ENCODE measurements at regions not wholly inside any gene's neighbourhood (a gene's known extent, or its start where the extent isn't known, plus 50 kb on each side); places are given as distances from the start of the nearest gene placed in this dataset.

DNA sequence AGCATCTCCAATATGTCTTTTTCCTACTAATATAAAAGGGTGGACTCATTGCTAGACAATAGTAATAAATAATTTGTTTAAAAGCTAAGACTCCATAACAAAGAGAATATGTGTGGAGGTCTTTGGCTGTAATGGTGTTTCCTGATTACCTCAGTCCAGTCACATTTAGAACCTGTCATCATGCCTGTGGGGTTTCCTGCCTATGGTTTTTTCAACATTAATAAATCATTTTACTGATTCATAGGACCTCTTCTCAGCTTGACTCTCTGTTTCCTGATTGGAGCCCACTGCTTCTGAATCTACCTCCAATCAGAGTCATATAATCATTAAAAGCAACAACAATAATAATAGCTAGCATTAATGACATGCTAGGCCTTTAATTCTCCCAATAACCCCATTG is 52.4 kb upstream of the GNAI1 start:
- Histone ChIP-seq H3F3A (ENCODE audit: low read depth) (no peaks in the 10 kb centered on the region), H3K27ac (no peak overlapping the region), H3K4me2 (no peak overlapping the region), H3K4me1 (no peaks in the 10 kb centered on the region), H3K27me3 (no peaks in the 10 kb centered on the region), H3K9ac (no peak overlapping the region), H2AFZ (replicated peaks) (no peak overlapping the region), H3K36me3 (no peaks in the 10 kb centered on the region), H4K20me1 (ENCODE audit: low read depth) (no peaks in the 10 kb centered on the region), H3K4me3 (no peak overlapping the region), H3K79me2 (ENCODE audit: low read depth) (no peaks in the 10 kb centered on the region), H3K9me3 (ENCODE audit: low read depth) (no peaks in the 10 kb centered on the region)
- Mint-ChIP-seq H3K27ac (no peak overlapping the region), H3K4me3 (no peak overlapping the region), H3K4me1 (no peaks in the 10 kb centered on the region), H3K27me3 (ENCODE audit: insufficient read depth, low read depth) (no peaks in the 10 kb centered on the region), H3K9me3 (no peaks in the 10 kb centered on the region), H3K36me3 (no peaks in the 10 kb centered on the region)
- no peak for DNase-seq (ENCODE audit: low spot score)
- TF ChIP-seq, protein P1, sequence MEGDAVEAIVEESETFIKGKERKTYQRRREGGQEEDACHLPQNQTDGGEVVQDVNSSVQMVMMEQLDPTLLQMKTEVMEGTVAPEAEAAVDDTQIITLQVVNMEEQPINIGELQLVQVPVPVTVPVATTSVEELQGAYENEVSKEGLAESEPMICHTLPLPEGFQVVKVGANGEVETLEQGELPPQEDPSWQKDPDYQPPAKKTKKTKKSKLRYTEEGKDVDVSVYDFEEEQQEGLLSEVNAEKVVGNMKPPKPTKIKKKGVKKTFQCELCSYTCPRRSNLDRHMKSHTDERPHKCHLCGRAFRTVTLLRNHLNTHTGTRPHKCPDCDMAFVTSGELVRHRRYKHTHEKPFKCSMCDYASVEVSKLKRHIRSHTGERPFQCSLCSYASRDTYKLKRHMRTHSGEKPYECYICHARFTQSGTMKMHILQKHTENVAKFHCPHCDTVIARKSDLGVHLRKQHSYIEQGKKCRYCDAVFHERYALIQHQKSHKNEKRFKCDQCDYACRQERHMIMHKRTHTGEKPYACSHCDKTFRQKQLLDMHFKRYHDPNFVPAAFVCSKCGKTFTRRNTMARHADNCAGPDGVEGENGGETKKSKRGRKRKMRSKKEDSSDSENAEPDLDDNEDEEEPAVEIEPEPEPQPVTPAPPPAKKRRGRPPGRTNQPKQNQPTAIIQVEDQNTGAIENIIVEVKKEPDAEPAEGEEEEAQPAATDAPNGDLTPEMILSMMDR (IDR thresholded peaks at IDR 0.05), result no peak
- TF ChIP-seq EZH2 (IDR thresholded peaks at IDR 0.05) (no peak), EZH2phosphoT487 (IDR thresholded peaks at IDR 0.05) (no peak)

DNA sequence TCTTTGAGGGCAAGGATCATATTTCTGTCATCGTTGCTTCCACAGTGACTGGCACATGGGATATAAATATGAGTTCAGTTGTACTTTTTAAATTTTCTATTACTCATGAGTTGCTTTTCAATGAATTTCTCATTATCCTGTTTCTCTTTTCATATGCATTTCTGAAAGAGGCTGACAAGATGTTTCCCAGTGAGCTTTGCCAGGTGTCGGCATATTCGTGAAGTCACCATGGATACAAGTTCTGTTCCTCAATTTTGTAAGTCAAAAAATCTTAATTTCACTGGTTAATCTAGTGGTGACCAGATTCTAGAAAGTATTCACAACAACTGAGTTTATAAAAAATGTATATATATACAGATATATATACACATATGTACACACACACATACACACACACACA is 55.7 kb upstream of the GNAI1 start:
- no peaks in the 10 kb centered on the region for H3K4me1 Mint-ChIP-seq

GRCh38 chr7:80078159-80078731 is 56.4 kb upstream of the GNAI1 start:
- Mint-ChIP-seq H3K4me1 (no peaks in the 10 kb centered on the region), H3K27me3 (ENCODE audit: insufficient read depth, low read depth) (no peaks in the 10 kb centered on the region), H3K36me3 (no peaks in the 10 kb centered on the region), H3K4me3 (no peak overlapping the region), H3K27ac (no peak overlapping the region), H3K9me3 (no peaks in the 10 kb centered on the region)
- no peaks in the 10 kb centered on the region for H3K79me2 ChIP-seq (ENCODE audit: low read depth)
- H4K20me1 ChIP-seq (ENCODE audit: low read depth), result no peaks in the 10 kb centered on the region
- no peak overlapping the region for H3K4me2 ChIP-seq
- no peak overlapping the region for H3K27ac ChIP-seq
- TF ChIP-seq, protein P1 (IDR thresholded peaks at IDR 0.05), result no peak
- TF ChIP-seq EZH2phosphoT487 (IDR thresholded peaks at IDR 0.05) (no peak), EZH2 (IDR thresholded peaks at IDR 0.05) (no peak)
- H3K9ac ChIP-seq, result no peak overlapping the region
- no peaks in the 10 kb centered on the region for H3K9me3 ChIP-seq (ENCODE audit: low read depth)
- no peaks in the 10 kb centered on the region for H3F3A ChIP-seq (ENCODE audit: low read depth)
- DNase-seq (ENCODE audit: low spot score), result no peak
- H3K4me3 ChIP-seq, result no peak overlapping the region
- no peaks in the 10 kb centered on the region for H3K36me3 ChIP-seq
- no peaks in the 10 kb centered on the region for H3K27me3 ChIP-seq
- no peak overlapping the region for H2AFZ ChIP-seq (replicated peaks)
- H3K4me1 ChIP-seq, result no peaks in the 10 kb centered on the region

More for the DNA sequence above, 55.7 kb upstream of the GNAI1 start:
- TF ChIP-seq EZH2phosphoT487 (IDR thresholded peaks at IDR 0.05) (no peak), EZH2 (IDR thresholded peaks at IDR 0.05) (no peak)
- TF ChIP-seq, protein P1 (IDR thresholded peaks at IDR 0.05), result no peak
- H3K27me3 Mint-ChIP-seq (ENCODE audit: insufficient read depth, low read depth), result no peaks in the 10 kb centered on the region
- no peaks in the 10 kb centered on the region for H3K9me3 ChIP-seq (ENCODE audit: low read depth)
- H3K27ac ChIP-seq, result no peak overlapping the region
- H3K4me1 ChIP-seq, result no peaks in the 10 kb centered on the region
- H3K9ac ChIP-seq, result no peak overlapping the region
- H3K27me3 ChIP-seq, result no peaks in the 10 kb centered on the region
- H3K4me2 ChIP-seq, result no peak overlapping the region
- H2AFZ ChIP-seq (replicated peaks), result no peak overlapping the region
- no peak overlapping the region for H3K27ac Mint-ChIP-seq
- no peak overlapping the region for H3K4me3 ChIP-seq
- no peaks in the 10 kb centered on the region for H3F3A ChIP-seq (ENCODE audit: low read depth)
- H3K9me3 Mint-ChIP-seq, result no peaks in the 10 kb centered on the region
- no peaks in the 10 kb centered on the region for H3K36me3 ChIP-seq
- H3K79me2 ChIP-seq (ENCODE audit: low read depth), result no peaks in the 10 kb centered on the region
- H3K4me3 Mint-ChIP-seq, result no peak overlapping the region
- no peaks in the 10 kb centered on the region for H3K36me3 Mint-ChIP-seq
- no peak for DNase-seq (ENCODE audit: low spot score)
- no peaks in the 10 kb centered on the region for H4K20me1 ChIP-seq (ENCODE audit: low read depth)

All from neural progenitor cell (in vitro differentiated cells).